ENCODE measurements at regions not wholly inside any gene's neighbourhood (a gene's known extent, or its start where the extent isn't known, plus 50 kb on each side); places are given as distances from the start of the nearest gene placed in this dataset.

DNA sequence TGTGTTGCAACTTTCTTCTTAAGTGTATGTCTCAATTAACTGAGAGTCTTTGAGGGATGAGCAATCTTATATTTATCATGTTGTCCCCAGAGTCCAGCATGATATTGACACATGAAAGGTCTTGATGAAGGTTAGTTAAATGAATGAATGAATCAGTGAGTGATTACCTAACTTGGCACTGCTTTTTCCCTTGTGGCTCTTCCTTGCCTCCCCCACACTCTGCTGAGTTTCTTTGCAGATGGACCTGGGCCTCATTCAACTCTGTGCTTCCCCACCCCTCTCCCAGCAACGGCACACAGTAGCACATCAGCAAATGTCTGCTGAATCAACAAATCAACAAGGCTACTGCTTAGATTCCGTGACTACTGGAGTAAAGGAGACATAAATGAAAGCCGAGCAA is 235.1 kb upstream of the CXCL12 start:
- intact Hi-C loops (cut with micrococcal nuclease; ENCODE audit: unreplicated experiment) = no loop called here
- no TSS peak for BruUV-seq (replicated peaks)
- no peaks in the 10 kb centered on the region for H3K36me3 ChIP-seq (ENCODE audit: low read depth)
- no peaks in the 10 kb centered on the region for H3F3A ChIP-seq (ENCODE audit: insufficient read depth, low read depth)
- no peaks in the 10 kb centered on the region for H4K20me1 ChIP-seq (ENCODE audit: insufficient read depth)
- H3K9me3 ChIP-seq (ENCODE audit: insufficient read depth, low read depth) = peaks cover 3% of the 10 kb centered on the region; the same call in 1 of the 2 replicates
- DNase-seq = no peak
- TF ChIP-seq EZH2 (IDR thresholded peaks at IDR 0.05; ENCODE audit: low read depth) = no peak
- TF ChIP-seq, protein P1, sequence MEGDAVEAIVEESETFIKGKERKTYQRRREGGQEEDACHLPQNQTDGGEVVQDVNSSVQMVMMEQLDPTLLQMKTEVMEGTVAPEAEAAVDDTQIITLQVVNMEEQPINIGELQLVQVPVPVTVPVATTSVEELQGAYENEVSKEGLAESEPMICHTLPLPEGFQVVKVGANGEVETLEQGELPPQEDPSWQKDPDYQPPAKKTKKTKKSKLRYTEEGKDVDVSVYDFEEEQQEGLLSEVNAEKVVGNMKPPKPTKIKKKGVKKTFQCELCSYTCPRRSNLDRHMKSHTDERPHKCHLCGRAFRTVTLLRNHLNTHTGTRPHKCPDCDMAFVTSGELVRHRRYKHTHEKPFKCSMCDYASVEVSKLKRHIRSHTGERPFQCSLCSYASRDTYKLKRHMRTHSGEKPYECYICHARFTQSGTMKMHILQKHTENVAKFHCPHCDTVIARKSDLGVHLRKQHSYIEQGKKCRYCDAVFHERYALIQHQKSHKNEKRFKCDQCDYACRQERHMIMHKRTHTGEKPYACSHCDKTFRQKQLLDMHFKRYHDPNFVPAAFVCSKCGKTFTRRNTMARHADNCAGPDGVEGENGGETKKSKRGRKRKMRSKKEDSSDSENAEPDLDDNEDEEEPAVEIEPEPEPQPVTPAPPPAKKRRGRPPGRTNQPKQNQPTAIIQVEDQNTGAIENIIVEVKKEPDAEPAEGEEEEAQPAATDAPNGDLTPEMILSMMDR (conservative IDR thresholded peaks at IDR 0.05) = no peak
- no peaks in the 10 kb centered on the region for H3K4me1 ChIP-seq (replicated peaks; ENCODE audit: insufficient read depth)
- H3K9me2 ChIP-seq (ENCODE audit: insufficient read depth) = 0 out of 2 replicates have a peak, but pooled peaks cover 7% of the 10 kb centered on the region
- no peaks in the 10 kb centered on the region for H3K27me3 ChIP-seq (ENCODE audit: insufficient read depth, low read depth)
- H3K4me2 ChIP-seq = no peak overlapping the region
- H2AFZ ChIP-seq = no peak overlapping the region
- no peak overlapping the region for H3K4me3 ChIP-seq
- CTCF ChIA-PET = no interaction called here
- no peaks in the 10 kb centered on the region for H3K79me2 ChIP-seq (ENCODE audit: low read depth)
- POLR2A ChIA-PET (ENCODE audit: unreplicated experiment) = no interaction called here
- H3K27ac ChIP-seq = no peak overlapping the region

DNA sequence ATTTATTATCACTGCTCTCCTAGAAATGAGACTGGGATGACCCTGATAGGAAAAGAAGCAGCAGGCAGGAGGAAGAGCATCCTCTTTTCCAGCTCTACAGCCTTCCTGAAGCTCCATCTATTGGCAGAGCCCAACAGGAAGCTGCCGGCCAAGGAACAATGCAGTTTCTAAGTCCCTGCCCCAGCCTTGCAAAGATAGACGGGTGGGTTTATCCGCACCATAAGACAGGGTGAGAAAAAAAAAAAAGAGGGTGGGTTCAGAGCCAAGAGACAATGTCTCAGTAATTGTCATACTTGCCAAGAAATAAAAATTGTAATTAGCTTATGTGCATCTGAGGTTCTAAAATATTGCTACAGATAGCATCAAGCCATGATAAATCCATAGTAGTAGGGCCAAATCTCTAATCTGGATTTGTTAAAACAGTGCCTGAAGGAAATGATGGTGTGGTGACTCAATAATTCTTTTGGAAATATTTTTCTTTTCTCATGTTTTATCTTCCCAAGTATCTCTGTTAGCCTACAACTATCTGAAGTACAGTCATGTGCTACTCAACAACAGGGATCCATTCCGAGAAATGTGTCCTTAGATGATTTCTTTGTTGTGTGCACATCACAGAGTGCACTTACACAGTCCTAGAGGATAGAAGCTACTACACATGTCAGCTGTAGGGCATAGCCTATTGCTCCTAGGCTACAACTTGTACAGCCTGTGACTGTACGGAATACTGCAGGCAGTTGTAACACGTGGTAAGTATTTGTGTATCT is 242.9 kb upstream of the CXCL12 start:
- POLR2A ChIA-PET (ENCODE audit: unreplicated experiment) = no interaction called here
- intact Hi-C loops (cut with micrococcal nuclease; ENCODE audit: unreplicated experiment) = no loop called here
- Histone ChIP-seq H3K9me3 (ENCODE audit: insufficient read depth, low read depth) (peaks cover 10% of the 10 kb centered on the region; the same call in 1 of the 2 replicates), H3K79me2 (ENCODE audit: low read depth) (no peaks in the 10 kb centered on the region), H3K27me3 (ENCODE audit: insufficient read depth, low read depth) (no peaks in the 10 kb centered on the region), H2AFZ (no peak overlapping the region), H3F3A (ENCODE audit: insufficient read depth, low read depth) (no peaks in the 10 kb centered on the region), H3K4me1 (replicated peaks; ENCODE audit: insufficient read depth) (peaks cover 7% of the 10 kb centered on the region; the same call in 1 of the 2 replicates), H3K4me2 (no peak overlapping the region), H3K9me2 (ENCODE audit: insufficient read depth) (0 out of 2 replicates have a peak, but pooled peaks cover 7% of the 10 kb centered on the region), H3K27ac (no peak overlapping the region), H4K20me1 (ENCODE audit: insufficient read depth) (no peaks in the 10 kb centered on the region), H3K4me3 (no peak overlapping the region), H3K36me3 (ENCODE audit: low read depth) (no peaks in the 10 kb centered on the region)
- CTCF ChIA-PET = no interaction called here
- TF ChIP-seq, protein P1 (conservative IDR thresholded peaks at IDR 0.05) = no peak
- no peak for TF ChIP-seq EZH2 (IDR thresholded peaks at IDR 0.05; ENCODE audit: low read depth)
- DNase-seq = no peak
- BruUV-seq (replicated peaks) = no TSS peak

DNA sequence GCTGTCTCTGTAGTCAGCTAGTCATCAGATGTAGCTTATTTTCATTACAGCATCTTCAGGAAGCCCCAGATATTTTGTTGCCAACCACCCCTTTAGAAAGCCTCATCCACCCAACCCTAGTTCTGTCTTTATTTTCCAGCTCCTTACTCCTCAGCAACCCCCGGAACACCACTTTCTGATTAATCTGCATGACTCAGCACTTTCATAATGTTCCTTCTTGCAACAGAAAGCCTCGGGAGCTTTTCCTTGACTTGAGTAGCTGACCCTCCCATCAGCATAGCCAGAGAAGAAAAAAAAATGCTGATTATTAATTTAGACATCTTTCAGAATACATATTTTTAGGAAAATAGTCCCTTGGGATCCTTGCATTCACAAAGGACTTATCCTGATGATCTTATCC is 244.0 kb upstream of the CXCL12 start:
- no peaks in the 10 kb centered on the region for H3K27me3 ChIP-seq (ENCODE audit: insufficient read depth, low read depth)
- DNase-seq = no peak
- peak overlapping the region; percentile 35 for H3K4me2 ChIP-seq
- H3K4me3 ChIP-seq = no peak overlapping the region; the same call in 1 of the 2 replicates
- intact Hi-C loops (cut with micrococcal nuclease; ENCODE audit: unreplicated experiment) = no loop called here
- ChIA-PET CTCF (no interaction called here), POLR2A (ENCODE audit: unreplicated experiment) (no interaction called here)
- peak overlapping the region; percentile 55 for H2AFZ ChIP-seq
- 0 out of 2 replicates have a peak, but pooled peaks cover 5% of the 10 kb centered on the region for H3K9me2 ChIP-seq (ENCODE audit: insufficient read depth)
- TF ChIP-seq, protein P1 (conservative IDR thresholded peaks at IDR 0.05) = no peak
- no peak for TF ChIP-seq EZH2 (IDR thresholded peaks at IDR 0.05; ENCODE audit: low read depth)
- H3F3A ChIP-seq (ENCODE audit: insufficient read depth, low read depth) = no peaks in the 10 kb centered on the region
- BruUV-seq (replicated peaks) = no TSS peak
- peaks cover 9% of the 10 kb centered on the region; the same call in 1 of the 2 replicates for H3K9me3 ChIP-seq (ENCODE audit: insufficient read depth, low read depth)
- no peaks in the 10 kb centered on the region for H4K20me1 ChIP-seq (ENCODE audit: insufficient read depth)
- H3K36me3 ChIP-seq (ENCODE audit: low read depth) = no peaks in the 10 kb centered on the region
- H3K79me2 ChIP-seq (ENCODE audit: low read depth) = no peaks in the 10 kb centered on the region
- H3K27ac ChIP-seq = no peak overlapping the region
- peaks cover 7% of the 10 kb centered on the region; the same call in 1 of the 2 replicates for H3K4me1 ChIP-seq (replicated peaks; ENCODE audit: insufficient read depth)

All from PC-9 (cell line).